Thymus (tissue), 11 donors: ENCODE measurements at regions not wholly inside any gene's neighbourhood (a gene's known extent, or its start where the extent isn't known, plus 50 kb on each side); places are given as distances from the start of the nearest gene placed in this dataset.
"Not testable (repeated sequence)": the region's sequence is repeated elsewhere in the genome, so short reads cannot be mapped to it uniquely, and the experiment has no call there.

Source experiments
- DNase-seq, 9 donors: peaks; one replicate each; pipeline ENCODE4 v3.0.0-alpha.2; 2013; ENCODE audit warnings: low spot score in 9 of 9, low read depth in 6 of 9, missing footprints in 1 of 9
- H3K27ac ChIP-seq, 2 donors: one replicate each; pipeline ENCODE4 v1.5.1; 2013; ENCODE audit warnings: control low read depth in 1 of 2, low read depth in 1 of 2, low read length in 1 of 2, mild to moderate bottlenecking in 1 of 2, moderate library complexity in 1 of 2
- H3K27me3 ChIP-seq, 2 donors: one replicate each; pipeline ENCODE4 v1.5.1; 2013; ENCODE audit warnings: low read length in 1 of 2; ENCODE audit not compliant: control insufficient read depth in 2 of 2, insufficient read depth in 1 of 2
- H3K36me3 ChIP-seq, 2 donors: one replicate each; pipeline ENCODE4 v1.5.1; 2013; ENCODE audit warnings: low read length in 1 of 2, mild to moderate bottlenecking in 1 of 2, moderate library complexity in 1 of 2; ENCODE audit not compliant: control insufficient read depth in 2 of 2, insufficient read depth in 2 of 2
- H3K4me1 ChIP-seq, 2 donors: one replicate each; pipeline ENCODE4 v1.5.1; 2013; ENCODE audit warnings: low read length in 2 of 2; ENCODE audit not compliant: control insufficient read depth in 2 of 2, insufficient read depth in 2 of 2
- H3K4me3 ChIP-seq, 2 donors: one replicate each; pipeline ENCODE4 v1.5.1; 2013; ENCODE audit warnings: low read length in 2 of 2, control low read depth in 1 of 2, mild to moderate bottlenecking in 1 of 2
- H3K9me3 ChIP-seq, 2 donors: one replicate each; pipeline ENCODE4 v1.5.1; 2013; ENCODE audit warnings: low read length in 1 of 2, mild to moderate bottlenecking in 1 of 2; ENCODE audit not compliant: control insufficient read depth in 2 of 2, insufficient read depth in 1 of 2
- WGBS: extraction: QIAGEN DNeasy Blood & Tissue Kit; methylation state at CpG from one replicate; pipeline ENCODE4 v1.1.7; 2013; 5-methylcytosine and 5-hydroxymethylcytosine counted together
- donor health status: healthy.

DNA sequence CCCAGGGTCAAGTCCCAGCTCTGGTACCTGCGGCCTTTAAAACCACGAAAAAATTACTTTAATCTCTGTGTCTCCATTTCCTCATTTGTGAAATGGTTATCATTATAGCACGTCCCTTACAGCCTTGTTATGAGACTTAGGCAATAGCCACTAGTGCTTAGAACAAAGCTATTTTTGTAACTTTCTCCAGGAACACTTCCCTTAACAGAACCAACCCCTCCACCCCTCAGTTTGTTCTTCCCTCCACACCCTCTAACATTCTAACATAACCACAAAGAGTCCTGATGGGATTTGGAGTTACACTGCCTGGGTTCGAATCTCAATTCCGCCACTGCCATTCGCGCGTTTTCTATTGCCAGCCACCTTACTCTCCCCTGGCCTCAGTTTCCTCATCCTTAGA is 2777.4 kb upstream of the TPTE start:
- WGBS = no CpG with 5 or more reads among the region's 8 CpGs
- DNase-seq, H3K9me3 ChIP-seq, H3K4me1 ChIP-seq, H3K36me3 ChIP-seq, H3K27ac ChIP-seq, H3K4me3 ChIP-seq, H3K27me3 ChIP-seq: not testable (repeated sequence)

DNA sequence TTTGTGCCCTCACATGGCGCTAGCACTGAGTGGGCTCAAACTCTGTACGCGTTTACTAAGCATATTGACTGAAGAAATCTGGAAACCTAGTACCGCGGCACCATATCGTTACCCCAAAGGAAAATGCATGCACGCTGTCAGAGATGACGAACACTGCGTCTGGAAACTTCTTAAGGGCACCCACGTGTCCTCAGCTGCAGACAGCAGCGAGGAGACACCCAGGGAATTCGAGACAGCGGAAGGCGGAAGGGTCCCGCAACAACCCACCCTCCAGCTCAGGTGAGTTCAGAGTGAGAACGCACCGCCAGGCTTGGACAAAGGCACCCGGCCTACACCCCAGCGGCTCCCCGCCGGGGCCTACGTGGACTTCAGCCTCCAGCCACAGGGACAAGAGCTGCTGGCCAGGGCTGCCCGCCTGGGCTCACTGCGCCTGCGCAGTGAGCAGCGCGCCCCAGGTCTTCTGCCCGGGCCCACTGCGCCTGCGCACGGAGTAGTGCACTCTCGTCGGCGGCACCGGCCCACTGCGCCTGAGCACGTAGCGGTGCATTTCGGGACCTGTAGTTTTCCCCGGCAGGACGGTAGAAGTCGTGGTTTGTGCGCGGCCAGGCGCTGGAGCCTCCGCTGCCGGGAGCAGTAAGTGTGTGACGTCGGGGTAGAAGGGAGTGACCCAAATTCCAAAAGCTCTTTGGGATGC is 2776.8 kb upstream of the TPTE start:
- DNase-seq, H3K27ac ChIP-seq, H3K36me3 ChIP-seq, H3K4me1 ChIP-seq, H3K4me3 ChIP-seq, H3K9me3 ChIP-seq, H3K27me3 ChIP-seq: not testable (repeated sequence)
- WGBS = no CpG with 5 or more reads among the region's 49 CpGs

DNA sequence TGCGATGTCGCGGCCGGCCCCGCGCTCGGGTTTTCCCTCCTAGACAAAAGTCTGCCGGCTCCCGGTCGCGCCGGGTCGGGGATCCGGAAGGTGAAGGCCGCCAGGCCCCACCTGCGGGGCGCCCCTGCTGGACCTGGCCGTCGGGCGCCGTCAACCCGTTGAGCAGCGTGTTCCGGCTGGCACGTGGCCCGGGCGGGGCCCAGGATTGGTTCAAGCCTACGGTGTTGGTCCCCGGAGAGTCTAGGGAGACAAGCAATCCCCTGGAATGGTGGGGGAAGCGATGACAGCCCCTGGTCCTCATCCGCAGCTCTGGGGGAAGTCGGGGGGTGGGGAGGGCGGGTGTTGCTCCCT is 2776.3 kb upstream of the TPTE start:
- H3K4me3 ChIP-seq, H3K27me3 ChIP-seq, H3K27ac ChIP-seq, DNase-seq, H3K9me3 ChIP-seq, H3K36me3 ChIP-seq, H3K4me1 ChIP-seq: not testable (repeated sequence)
- WGBS = no CpG with 5 or more reads among the region's 33 CpGs

DNA sequence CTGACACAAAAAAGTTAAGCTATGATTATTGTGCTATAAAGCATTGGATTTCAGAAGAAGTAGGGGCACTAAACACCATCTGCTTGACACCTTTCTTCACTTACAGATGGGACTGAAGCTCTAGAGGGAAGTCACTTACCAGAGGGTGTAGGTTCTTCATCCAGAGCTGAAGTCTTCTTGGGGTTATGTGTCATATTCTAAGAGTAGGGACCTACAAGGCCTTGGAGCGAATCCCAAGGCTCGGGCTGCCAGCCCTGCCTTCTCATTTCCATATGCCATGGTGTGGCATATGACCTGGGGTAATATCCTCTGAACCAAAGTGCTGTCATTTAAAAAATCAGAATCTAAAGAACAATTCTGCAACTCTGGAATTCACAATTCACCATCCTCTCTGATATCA is 2773.4 kb upstream of the TPTE start:
- not testable (repeated sequence) for H3K36me3 ChIP-seq, H3K4me1 ChIP-seq, H3K27me3 ChIP-seq, H3K9me3 ChIP-seq, DNase-seq, H3K4me3 ChIP-seq, H3K27ac ChIP-seq
- 98% methylated on average over 2 of the region's 2 CpGs for WGBS

DNA sequence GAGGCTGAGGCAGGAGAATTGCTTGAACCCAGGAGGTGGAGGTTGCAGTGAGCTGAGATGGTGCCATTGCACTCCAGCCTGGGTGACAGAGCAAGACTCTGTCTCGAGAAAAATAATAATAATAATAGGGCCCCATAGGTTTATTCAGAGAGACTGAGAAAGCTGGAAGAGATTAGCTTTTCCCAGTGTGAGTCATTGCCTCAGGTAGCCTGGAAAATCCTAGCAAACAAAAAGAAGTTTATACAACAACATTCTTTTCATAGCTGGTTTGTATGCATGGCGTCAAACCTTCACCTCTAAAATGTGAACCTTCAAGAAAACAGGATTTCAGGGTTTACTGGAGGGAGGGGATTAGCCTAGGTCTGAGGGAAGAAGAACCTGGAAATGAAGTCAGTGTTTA is 2768.8 kb upstream of the TPTE start:
- H3K9me3 ChIP-seq, H3K27me3 ChIP-seq, H3K4me1 ChIP-seq, H3K27ac ChIP-seq, H3K4me3 ChIP-seq, DNase-seq, H3K36me3 ChIP-seq: not testable (repeated sequence)
- no CpG with 5 or more reads among the region's 2 CpGs for WGBS

DNA sequence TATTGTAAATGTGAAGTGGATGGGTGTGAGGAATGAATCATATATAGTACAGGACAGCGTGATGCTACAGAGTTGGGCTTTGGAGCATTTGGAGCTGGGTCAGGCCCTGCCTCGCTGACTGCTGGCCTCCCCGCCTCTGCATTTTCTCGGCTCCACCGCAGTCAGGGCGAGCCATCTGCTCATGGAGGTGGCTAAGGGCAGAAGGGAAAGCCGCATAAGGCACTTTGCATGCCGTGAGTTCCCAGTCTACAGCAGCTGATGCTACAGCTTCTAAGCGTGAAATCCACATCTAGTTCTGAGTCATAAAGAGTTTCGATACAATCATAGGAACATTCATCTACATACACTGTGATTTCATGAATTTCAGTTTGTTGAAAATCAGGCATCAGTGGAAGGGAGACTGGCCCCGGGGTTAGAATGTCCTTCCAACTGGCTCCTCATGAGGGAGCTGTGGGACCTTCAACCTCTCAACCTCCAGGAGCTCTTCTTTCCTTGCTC is 2768.0 kb upstream of the TPTE start:
- not testable (repeated sequence) for H3K4me3 ChIP-seq, H3K27ac ChIP-seq, H3K4me1 ChIP-seq, H3K9me3 ChIP-seq, H3K27me3 ChIP-seq, DNase-seq, H3K36me3 ChIP-seq
- WGBS = 94% methylated on average over 6 of the region's 11 CpGs

DNA sequence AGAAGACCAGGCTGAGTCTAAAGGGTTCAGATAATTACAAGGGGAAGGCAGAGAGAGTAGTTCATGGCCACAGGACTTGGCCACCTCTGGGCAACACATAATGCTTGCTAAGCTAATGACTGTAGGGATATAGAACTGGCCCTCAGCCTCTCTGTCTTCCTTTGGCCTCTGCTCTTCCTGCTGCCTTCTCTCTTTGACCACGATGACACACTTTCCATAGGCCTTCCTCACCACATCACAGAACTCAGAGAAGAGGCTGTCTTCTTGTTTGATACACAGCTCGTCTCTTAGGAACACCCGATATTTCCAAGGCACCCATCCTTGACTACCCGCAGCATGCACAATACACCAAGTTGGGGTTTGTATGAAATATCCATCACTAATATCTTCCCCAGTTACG is 2751.4 kb upstream of the TPTE start:
- not testable (repeated sequence) for H3K4me1 ChIP-seq, H3K27me3 ChIP-seq, H3K9me3 ChIP-seq, DNase-seq, H3K27ac ChIP-seq, H3K4me3 ChIP-seq, H3K36me3 ChIP-seq
- no CpG with 5 or more reads among the region's 5 CpGs for WGBS

DNA sequence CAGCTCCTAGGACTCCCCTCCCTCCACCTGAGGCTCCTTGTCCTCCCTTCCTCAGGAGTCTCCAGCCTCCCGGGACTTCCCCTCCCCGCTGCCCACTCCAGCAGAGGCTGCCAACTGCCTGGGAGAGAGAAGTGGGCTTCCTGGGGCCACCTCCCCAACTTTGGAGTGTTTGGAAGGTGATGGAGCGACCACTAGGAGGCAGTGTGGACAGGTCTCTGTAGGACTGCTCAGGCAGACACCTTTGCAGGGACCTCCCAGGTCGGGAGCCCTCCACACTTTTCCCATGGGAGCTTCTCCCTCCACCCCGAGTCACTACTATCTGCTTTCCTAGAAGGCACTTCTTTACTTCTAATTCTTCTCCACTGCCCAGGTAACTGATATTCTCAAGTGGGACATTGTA is 2747.2 kb upstream of the TPTE start:
- no CpG with 5 or more reads among the region's 5 CpGs for WGBS
- H3K36me3 ChIP-seq, H3K4me1 ChIP-seq, H3K4me3 ChIP-seq, H3K27me3 ChIP-seq, H3K27ac ChIP-seq, H3K9me3 ChIP-seq, DNase-seq: not testable (repeated sequence)

DNA sequence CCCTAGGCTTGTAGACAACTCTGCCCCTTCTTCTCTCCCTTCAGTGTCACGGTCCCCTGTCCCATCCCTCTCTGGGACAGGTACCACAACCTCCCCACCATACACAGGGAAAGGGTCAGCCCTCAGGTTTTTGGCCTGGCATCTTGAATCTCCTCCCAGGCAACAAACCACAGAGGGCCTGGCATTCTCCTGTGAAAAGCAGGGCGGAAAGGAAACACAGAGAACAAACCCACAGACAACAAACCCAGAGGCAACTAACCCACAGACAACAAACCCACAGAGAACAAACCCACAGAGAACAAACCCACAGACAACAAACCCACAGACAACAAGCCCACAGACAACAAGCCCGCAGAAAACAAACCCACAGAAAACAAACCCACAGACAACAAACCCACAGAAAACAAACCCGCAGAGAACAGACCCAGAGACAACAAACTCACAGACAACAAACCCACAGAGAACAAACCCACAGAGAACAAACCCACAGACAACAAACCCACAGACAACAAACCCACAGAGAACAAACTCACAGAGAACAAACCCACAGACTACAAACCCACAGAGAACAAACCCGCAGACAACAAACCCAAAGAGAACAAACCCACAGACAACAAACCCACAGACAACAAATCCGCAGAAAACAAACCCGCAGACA is 2745.9 kb upstream of the TPTE start:
- H3K36me3 ChIP-seq, H3K9me3 ChIP-seq, H3K27ac ChIP-seq, H3K4me1 ChIP-seq, H3K4me3 ChIP-seq, H3K27me3 ChIP-seq: not testable (repeated sequence)
- WGBS = 19% methylated on average over 6 of the region's 7 CpGs
- DNase-seq = peak in 1 of 9 donors; percentile 1
